ENCODE measurements at regions not wholly inside any gene's neighbourhood (a gene's known extent, or its start where the extent isn't known, plus 50 kb on each side); places are given as distances from the start of the nearest gene placed in this dataset.
"Not testable (repeated sequence)": the region's sequence is repeated elsewhere in the genome, so short reads cannot be mapped to it uniquely, and the experiment has no call there.

GRCh38 chr15:20295238-20295811 is 246.3 kb downstream of the GOLGA6L6 start:
- TF ChIP-seq CTCF (IDR thresholded peaks at IDR 0.05; ENCODE audit: low read depth, low read length) = no peak
- no peaks in the 10 kb centered on the region for H3K27me3 ChIP-seq (ENCODE audit: control insufficient read depth, insufficient read depth, low read length)
- H3K9me3 ChIP-seq (ENCODE audit: control insufficient read depth, insufficient read depth, low read length) = peaks cover 47% of the 10 kb centered on the region
- no peak overlapping the region for H3K4me3 ChIP-seq (ENCODE audit: low read depth, low read length)
- DNase-seq (ENCODE audit: low read depth, low spot score) = no peak
- H3K27ac ChIP-seq (ENCODE audit: low read depth, low read length) = no peak overlapping the region
- ChIA-PET POLR2A (no interaction called here), CTCF (no interaction called here)

GRCh38 chr15:20294651-20295237 is 246.9 kb downstream of the GOLGA6L6 start:
- Histone ChIP-seq H3K4me3 (ENCODE audit: low read depth, low read length) (no peak overlapping the region), H3K27ac (ENCODE audit: low read depth, low read length) (no peak overlapping the region), H3K27me3 (ENCODE audit: control insufficient read depth, insufficient read depth, low read length) (no peaks in the 10 kb centered on the region), H3K9me3 (ENCODE audit: control insufficient read depth, insufficient read depth, low read length) (peaks cover 46% of the 10 kb centered on the region)
- CTCF ChIA-PET = no interaction called here
- no peak for DNase-seq (ENCODE audit: low read depth, low spot score)
- POLR2A ChIA-PET = no interaction called here
- TF ChIP-seq CTCF (IDR thresholded peaks at IDR 0.05; ENCODE audit: low read depth, low read length) = no peak

GRCh38 chr15:20292422-20293005 is 249.1 kb downstream of the GOLGA6L6 start:
- DNase-seq (ENCODE audit: low read depth, low spot score); CTCF ChIA-PET; H3K4me3 ChIP-seq (ENCODE audit: low read depth, low read length); H3K27me3 ChIP-seq (ENCODE audit: control insufficient read depth, insufficient read depth, low read length); POLR2A ChIA-PET; H3K27ac ChIP-seq (ENCODE audit: low read depth, low read length): not testable (repeated sequence)
- peaks cover 58% of the 10 kb centered on the region for H3K9me3 ChIP-seq (ENCODE audit: control insufficient read depth, insufficient read depth, low read length)

- H3K27ac ChIP-seq (ENCODE audit: low read depth, low read length); H3K4me3 ChIP-seq (ENCODE audit: low read depth, low read length); CTCF ChIA-PET; H3K27me3 ChIP-seq (ENCODE audit: control insufficient read depth, insufficient read depth, low read length); DNase-seq (ENCODE audit: low read depth, low spot score); POLR2A ChIA-PET: not testable (repeated sequence)
- peaks cover 55% of the 10 kb centered on the region for H3K9me3 ChIP-seq (ENCODE audit: control insufficient read depth, insufficient read depth, low read length)
Observed at GRCh38 chr15:20291616-20292015, 250.0 kb downstream of the GOLGA6L6 start.

GRCh38 chr15:20290606-20291005 is 251.0 kb downstream of the GOLGA6L6 start:
- POLR2A ChIA-PET; H3K4me3 ChIP-seq (ENCODE audit: low read depth, low read length); CTCF ChIA-PET; H3K27ac ChIP-seq (ENCODE audit: low read depth, low read length); DNase-seq (ENCODE audit: low read depth, low spot score); H3K27me3 ChIP-seq (ENCODE audit: control insufficient read depth, insufficient read depth, low read length): not testable (repeated sequence)
- H3K9me3 ChIP-seq (ENCODE audit: control insufficient read depth, insufficient read depth, low read length) = peaks cover 56% of the 10 kb centered on the region

- CTCF ChIA-PET; POLR2A ChIA-PET; H3K27me3 ChIP-seq (ENCODE audit: control insufficient read depth, insufficient read depth, low read length): not testable (repeated sequence)
Observed at GRCh38 chr15:20289538-20290103, 252.0 kb downstream of the GOLGA6L6 start.

GRCh38 chr15:20288800-20289537 is 252.6 kb downstream of the GOLGA6L6 start:
- H3K27ac ChIP-seq (ENCODE audit: low read depth, low read length); CTCF ChIA-PET; DNase-seq (ENCODE audit: low read depth, low spot score); H3K27me3 ChIP-seq (ENCODE audit: control insufficient read depth, insufficient read depth, low read length); H3K4me3 ChIP-seq (ENCODE audit: low read depth, low read length); POLR2A ChIA-PET: not testable (repeated sequence)
- H3K9me3 ChIP-seq (ENCODE audit: control insufficient read depth, insufficient read depth, low read length) = peaks cover 44% of the 10 kb centered on the region

More at GRCh38 chr15:20289538-20290103, 252.0 kb downstream of the GOLGA6L6 start:
- H3K9me3 ChIP-seq (ENCODE audit: control insufficient read depth, insufficient read depth, low read length) = peaks cover 51% of the 10 kb centered on the region
- not testable (repeated sequence) for DNase-seq (ENCODE audit: low read depth, low spot score); H3K4me3 ChIP-seq (ENCODE audit: low read depth, low read length); H3K27ac ChIP-seq (ENCODE audit: low read depth, low read length)

GRCh38 chr15:20286559-20286958 is 255.0 kb downstream of the GOLGA6L6 start:
- CTCF ChIA-PET = not testable (repeated sequence)

GRCh38 chr15:20285696-20286300 is 255.8 kb downstream of the GOLGA6L6 start:
- H3K9me3 ChIP-seq (ENCODE audit: control insufficient read depth, insufficient read depth, low read length) = peaks cover 56% of the 10 kb centered on the region
- POLR2A ChIA-PET; CTCF ChIA-PET; H3K27ac ChIP-seq (ENCODE audit: low read depth, low read length); H3K4me3 ChIP-seq (ENCODE audit: low read depth, low read length); DNase-seq (ENCODE audit: low read depth, low spot score); H3K27me3 ChIP-seq (ENCODE audit: control insufficient read depth, insufficient read depth, low read length): not testable (repeated sequence)

More at GRCh38 chr15:20286559-20286958, 255.0 kb downstream of the GOLGA6L6 start:
- H3K4me3 ChIP-seq (ENCODE audit: low read depth, low read length); H3K27ac ChIP-seq (ENCODE audit: low read depth, low read length); H3K27me3 ChIP-seq (ENCODE audit: control insufficient read depth, insufficient read depth, low read length); DNase-seq (ENCODE audit: low read depth, low spot score); POLR2A ChIA-PET: not testable (repeated sequence)
- peaks cover 49% of the 10 kb centered on the region for H3K9me3 ChIP-seq (ENCODE audit: control insufficient read depth, insufficient read depth, low read length)

Data from AG04450 (cell line).